HS-27A (cell line): ENCODE measurements at regions not wholly inside any gene's neighbourhood (a gene's known extent, or its start where the extent isn't known, plus 50 kb on each side); places are given as distances from the start of the nearest gene placed in this dataset.
"Not testable (repeated sequence)": the region's sequence is repeated elsewhere in the genome, so short reads cannot be mapped to it uniquely, and the experiment has no call there.

ENCODE experiments used
- DNase-seq: peaks from one replicate; pipeline ENCODE4 v3.0.0-alpha.2; 2012; ENCODE audit warnings: low read depth, missing footprints

DNA sequence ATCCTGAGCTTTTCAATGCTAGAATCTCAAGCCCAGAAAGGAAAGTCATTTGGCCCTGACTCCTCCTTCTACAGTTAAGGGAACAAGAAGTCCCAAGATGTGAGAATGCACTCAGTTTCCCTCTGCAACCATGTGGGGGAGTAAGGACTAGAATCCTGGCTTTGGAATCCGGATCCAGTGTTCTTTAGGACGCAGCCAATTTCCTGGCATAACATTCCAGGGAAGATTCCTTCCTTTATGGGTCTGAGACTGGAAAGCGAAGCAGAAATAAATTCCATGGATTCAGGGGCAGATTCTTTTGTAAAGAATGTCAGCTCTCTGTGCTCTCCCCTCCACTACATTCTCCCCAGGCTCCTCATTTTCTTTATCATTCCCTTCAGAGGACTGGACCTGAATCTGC is 151.8 kb upstream of the SOX14 start:
- no peak for DNase-seq

DNA sequence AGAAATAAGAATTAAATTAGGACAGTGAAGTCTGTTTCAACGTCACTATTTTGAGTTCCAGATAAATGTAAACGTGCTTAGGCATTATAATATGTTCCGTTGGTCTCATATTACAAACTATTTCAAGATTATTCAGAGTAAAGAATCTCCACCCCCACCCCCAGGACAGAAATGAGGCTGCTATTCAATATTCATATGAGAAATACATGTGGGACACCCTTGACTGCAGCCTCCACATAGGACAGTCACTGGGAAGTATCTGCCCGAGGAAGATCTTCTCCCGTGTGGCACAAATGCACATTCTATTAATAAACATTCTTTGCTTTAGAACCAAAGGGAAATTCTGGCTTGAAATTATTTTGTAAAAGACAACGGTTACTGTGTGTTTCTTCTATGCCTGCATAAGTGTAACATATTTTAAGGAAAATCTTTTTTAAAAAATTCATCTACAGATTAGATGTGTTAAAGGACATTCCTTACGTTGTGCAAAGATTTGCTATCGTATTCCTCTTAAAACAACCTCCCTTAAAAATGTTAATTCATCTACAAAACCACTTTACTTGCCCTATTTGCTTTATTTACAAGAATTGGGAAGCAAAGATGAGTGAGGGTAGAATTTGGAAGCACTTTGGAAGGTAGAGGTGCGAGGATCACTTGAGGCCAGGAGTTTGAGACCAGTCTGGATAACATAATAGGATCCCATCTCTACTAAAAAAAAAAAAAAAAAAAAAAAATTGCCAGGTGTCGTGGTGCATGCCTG is 148.3 kb upstream of the SOX14 start:
- no peak for DNase-seq

DNA sequence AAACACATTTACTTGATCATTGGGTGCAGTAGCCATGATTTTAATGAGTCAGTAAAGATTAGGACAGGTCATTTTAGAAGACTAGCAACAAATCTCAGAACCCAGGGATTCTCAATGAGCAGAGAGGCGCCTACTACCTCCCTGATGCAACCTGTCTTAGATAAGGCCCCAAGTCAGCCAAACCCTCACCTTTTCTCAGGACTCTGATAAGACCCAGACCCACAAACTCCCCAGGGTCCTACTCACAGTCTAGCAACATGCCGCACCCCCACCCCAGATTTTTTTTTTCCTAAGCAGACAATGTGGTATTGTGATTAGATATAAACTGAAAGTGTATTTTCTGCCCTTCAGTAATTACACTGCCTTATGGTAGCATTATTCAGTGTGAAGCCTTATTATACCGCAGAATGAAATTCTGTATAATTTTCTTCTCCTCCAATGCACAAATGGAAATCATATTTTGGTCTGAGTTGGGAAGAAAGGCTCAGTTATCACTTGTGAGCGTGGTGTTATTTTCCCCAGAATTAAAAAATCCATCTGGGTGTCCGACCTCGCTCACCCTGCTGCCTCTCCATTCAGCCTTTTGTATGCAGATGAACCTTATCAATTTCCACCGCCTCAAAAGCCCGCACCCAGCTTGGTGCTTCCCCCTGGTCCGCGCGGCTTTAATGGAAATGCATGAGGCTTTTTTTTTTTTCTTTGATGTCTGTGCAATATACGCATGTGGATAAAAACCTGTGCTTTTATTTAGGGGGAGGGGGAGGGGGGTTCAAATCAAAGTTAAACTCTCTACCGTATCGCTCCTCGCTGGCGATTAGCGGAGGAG is 122.0 kb upstream of the SOX14 start:
- no peak for DNase-seq

DNA sequence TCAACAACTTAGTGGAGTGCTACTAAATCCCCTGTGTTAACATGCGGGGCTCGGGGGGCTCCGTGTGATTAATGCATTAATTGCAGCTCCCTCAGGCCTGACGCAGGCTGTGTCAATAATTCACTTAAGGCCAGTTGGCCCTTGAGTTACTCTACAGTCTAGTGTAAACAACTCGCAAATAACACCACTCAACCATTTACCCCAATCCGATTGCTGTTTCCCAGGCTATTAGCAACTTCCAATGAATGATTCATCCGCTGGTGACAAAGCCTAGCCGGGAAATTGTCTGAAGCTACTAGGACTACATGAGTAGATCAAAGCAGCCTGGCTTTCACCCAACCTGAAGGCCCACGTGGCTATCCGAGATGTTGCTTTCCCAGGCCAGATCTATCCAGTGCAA is 121.3 kb upstream of the SOX14 start:
- no peak for DNase-seq

DNA sequence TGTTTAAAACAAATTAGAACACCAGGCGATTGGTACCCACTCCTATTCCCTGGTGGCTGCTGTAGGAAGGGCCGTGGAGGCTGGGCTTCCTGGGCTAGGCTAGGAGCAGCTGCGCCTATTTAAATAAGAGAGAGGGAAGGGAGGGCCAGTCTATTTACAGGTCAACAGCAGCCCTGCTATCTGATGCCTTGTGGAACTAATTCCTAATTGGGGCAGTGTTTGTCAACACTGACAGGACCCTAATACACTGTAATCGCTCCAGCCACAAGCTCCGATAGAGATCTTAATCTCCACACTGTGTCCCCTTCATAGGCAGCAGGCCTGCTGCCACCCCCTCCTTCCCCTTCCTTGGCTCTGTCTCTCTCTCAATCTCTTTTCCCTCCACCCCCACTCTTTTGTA is 116.9 kb upstream of the SOX14 start:
- DNase-seq = no peak

DNA sequence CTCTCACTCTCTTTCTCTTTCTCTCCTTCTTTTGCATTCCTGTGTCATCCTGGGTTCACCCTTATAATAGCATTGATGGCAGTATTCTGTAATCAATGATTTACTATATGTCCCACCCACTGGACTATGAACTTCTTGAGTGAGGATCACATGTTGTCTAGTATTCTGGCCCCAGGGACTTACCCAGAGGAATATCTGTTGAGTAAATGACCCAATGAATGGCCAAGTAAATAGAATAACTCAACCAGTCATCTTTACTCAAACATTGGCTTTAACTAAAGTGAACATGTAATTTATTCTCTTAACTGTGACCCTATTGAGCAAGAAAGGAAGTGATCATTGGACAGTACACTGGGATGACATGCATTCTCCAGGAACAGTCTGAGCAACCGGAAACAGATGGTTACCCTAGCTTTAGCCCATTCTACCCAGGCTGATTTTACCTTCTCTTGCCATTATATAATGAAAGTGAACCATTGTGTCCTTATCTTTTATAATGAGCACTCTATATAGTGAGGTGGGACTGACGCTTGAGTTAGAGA is 94.5 kb upstream of the SOX14 start:
- no peak for DNase-seq

DNA sequence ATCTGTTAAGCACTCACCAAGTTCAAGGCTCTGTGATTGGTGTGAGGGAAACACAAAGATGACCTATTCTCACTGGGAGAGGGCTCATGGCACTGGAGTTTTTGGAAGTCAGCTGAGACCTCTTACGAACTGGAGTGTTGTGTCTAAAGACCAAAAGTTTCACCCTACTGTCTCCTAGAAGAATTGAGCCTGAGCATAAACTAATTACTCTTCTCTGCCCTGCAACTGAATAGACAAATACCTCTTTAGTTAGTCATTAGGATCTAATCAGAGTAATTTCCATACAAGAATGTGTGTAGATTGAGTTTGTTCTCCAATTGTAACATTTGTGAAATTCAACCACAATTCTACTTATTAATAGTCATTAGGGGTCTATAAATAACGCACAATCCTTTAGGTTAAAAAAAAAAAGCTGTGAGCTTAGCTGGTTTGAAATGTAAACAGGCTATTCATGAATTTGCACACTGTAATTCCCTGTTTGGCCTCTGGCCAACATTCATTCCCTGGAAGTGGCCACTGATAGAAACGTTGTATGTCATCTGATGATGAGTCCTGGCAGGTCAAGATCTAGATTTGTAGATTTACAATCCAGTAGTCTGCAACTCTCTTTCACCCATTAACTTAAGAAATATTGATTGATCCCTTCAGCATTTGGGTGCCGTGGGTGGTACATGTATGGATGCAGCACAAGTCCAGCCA is 76.8 kb upstream of the SOX14 start:
- no peak for DNase-seq

DNA sequence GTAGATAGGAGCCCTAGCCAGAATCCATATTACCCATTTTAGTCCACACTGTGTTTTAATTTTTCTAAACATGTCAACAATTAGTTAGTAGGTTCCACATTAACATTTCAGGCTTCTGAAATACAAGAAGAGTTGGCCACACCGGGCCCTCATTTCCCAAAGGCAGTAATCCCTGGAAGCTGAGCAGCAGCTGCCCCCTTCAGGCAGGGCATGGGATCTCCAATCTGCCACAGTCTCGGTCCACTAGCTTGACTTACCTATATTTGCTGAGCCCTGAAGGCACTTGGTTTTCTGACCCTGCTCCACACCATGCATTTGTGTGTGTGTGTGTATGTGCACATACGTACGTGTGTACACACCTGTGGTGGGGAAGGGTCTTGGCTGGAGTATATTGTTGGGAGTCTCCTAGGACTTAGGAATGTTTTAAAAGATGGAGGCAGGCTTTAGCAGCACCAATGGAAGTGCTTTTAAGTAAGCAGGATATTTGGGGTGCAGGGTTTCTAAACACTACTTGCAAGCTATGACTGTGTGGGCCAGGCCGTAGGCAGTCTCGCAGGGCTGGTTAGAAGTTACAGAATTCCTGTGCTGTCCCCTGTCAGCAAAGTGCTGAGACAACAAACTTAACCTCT is 71.2 kb upstream of the SOX14 start:
- no peak for DNase-seq

DNA sequence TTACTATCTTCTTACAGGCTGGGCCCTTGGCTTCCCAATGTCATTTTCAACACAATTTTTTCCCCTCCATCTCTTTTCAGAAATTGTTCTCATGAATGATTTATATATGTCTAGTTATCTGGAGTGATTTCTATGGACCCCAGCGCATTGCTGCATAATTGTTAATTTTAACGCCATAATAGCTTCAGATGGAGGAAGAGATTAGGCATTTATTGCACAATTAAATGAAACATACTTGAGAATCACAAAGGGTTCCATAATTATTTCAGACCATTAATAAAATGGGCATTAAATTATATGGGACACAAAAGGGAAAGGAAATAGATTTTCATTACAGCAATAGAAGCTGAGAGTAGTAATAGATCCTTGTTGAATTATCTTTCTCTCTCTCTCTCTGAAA is 70.3 kb upstream of the SOX14 start:
- DNase-seq = no peak

DNA sequence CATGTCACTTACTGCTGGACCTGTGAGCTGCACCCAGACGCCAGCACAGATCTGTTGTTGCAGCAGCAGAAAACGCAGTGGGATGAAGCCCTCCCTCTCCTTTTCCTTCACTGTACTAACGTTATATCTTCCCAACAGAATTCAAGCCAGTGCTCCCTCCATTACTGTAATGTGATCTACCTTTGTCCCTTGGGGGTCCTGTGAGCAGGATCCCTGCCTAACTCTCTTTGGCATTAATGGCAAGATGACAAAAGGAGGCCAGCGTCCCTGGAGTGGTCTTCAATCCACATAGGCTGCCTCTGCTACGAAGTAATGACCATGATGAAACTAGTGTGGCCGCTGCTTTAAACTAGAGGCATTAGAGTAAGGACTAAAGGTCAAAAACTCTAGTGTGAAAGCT is 69.3 kb upstream of the SOX14 start:
- no peak for DNase-seq

DNA sequence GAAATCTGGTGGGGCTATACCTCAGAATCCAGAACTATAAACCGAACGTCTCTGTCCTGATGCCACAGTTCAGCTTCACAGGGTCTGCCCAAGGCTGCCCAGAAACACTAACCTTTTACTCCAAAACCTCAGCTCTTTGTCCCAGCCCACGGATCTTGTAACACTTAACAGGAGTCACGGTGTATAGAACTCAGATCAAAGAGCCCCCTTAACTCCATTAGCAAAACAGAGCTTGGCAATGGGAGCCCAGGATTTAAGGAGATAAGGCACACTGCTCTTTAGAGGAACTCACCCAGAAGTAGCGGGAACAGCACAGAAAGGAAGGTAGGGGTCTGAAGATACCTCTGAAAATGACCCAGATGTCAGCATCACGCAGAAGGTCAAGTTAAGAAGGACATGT is 68.8 kb upstream of the SOX14 start:
- DNase-seq = no peak

DNA sequence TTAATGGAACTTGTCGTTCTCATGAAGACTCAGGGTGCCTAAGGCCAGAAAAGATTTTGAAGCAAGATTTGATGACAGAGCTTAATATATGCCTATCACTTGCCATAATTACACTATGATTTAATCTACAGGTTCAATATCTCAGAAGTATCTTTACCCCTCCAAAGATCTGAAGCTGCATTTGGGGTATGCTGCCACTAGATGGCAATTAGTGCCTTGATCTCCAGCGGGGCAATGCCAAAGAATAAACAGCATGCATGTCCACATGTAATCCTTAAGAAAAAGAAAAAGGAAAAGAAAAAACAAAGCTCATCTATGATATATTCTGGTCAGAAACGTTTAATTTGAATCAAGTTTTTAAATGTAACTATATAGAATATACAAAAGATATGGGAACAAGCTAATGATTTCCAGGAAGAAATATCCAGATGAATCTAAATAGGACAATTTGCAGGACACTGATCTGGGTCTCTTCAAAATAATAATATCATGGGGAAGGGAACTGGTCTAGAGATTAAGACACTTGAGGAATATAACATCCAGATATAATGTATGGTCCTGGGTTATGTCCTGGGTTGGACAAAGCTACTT is 55.0 kb upstream of the SOX14 start:
- DNase-seq = no peak

DNA sequence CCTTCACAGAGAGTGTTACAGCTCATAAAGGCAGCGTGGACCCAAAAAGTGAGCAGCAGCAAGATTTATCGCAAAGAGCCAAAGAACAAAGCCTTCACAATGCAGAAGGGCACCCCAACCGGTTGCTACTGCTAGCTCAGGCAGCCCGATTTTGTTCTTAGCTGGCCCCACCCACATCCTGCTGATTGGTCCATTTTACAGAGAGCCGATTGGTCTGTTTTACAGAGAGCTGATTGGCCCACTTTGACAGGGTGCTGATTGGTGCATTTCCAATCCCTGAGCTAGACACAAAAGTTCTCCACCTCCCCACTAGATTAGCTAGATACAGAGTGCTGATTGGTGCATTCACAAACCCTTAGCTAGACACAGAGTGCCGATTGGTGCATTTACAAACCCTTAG is 50.1 kb upstream of the SOX14 start:
- not testable (repeated sequence) for DNase-seq
